ENCODE measurements at regions not wholly inside any gene's neighbourhood (a gene's known extent, or its start where the extent isn't known, plus 50 kb on each side); places are given as distances from the start of the nearest gene placed in this dataset.

- CTCF ChIA-PET = interaction anchor here (0.6 kb wide), 1 partner anchor 75 kb away, joined by 4 read pairs; no protein-coding TSS in a partner anchor
- FAIRE-seq = no peak
- no TSS peak for BruUV-seq (replicated peaks)
- TF ChIP-seq NRF1 (conservative IDR thresholded peaks at IDR 0.05; ENCODE audit: low read depth, low read length) (no peak), ZBTB40 (IDR thresholded peaks at IDR 0.05; ENCODE audit: borderline replicate concordance) (no peak), ASH2L (IDR thresholded peaks at IDR 0.05; ENCODE audit: borderline replicate concordance, low read depth) (no peak), USF2 (IDR thresholded peaks at IDR 0.05; ENCODE audit: borderline replicate concordance, low read depth, low read length) (no peak), NKRF (conservative IDR thresholded peaks at IDR 0.05) (no peak), E4F1 (IDR thresholded peaks at IDR 0.05; ENCODE audit: borderline replicate concordance, partially characterized antibody) (no peak), YY1 (IDR thresholded peaks at IDR 0.05; ENCODE audit: low read depth, low read length) (no peak), ELK1 (IDR thresholded peaks at IDR 0.05; ENCODE audit: low read depth, low read length) (no peak), SPI1 (IDR thresholded peaks at IDR 0.05; ENCODE audit: borderline replicate concordance, insufficient read depth, low read depth, low read length) (no peak), ATF2 (IDR thresholded peaks at IDR 0.05; ENCODE audit: low read length) (no peak), IKZF1 (conservative IDR thresholded peaks at IDR 0.05) (no peak), KAT2A (conservative IDR thresholded peaks at IDR 0.05; ENCODE audit: control insufficient read depth, low read depth, low read length) (no peak)
Measured at GRCh38 chr5:125912028-125912427, 511.2 kb upstream of the GRAMD2B start.

More at GRCh38 chr5:125912028-125912427, 511.2 kb upstream of the GRAMD2B start:
- intact Hi-C loops (cut with micrococcal nuclease; ENCODE audit: unreplicated experiment) (no loop called here), in situ Hi-C loops (cut with MboI) (no loop called here)
- no peak overlapping the region for H3K4me2 ChIP-seq (ENCODE audit: control insufficient read depth, insufficient read depth)
- RAD21 ChIA-PET (ENCODE audit: unreplicated experiment) = no interaction called here
- POLR2A ChIA-PET = no interaction called here
- no peaks in the 10 kb centered on the region; the same call in 2 of the 3 replicates for H3K9me3 ChIP-seq (replicated peaks; ENCODE audit: control insufficient read depth, insufficient read depth, low read length)
- no peaks in the 10 kb centered on the region for H3K27me3 ChIP-seq (replicated peaks in 1 of 2; ENCODE audit: control insufficient read depth in 2 of 2, insufficient read depth in 2 of 2, low read length in 1 of 2)
- WGBS (ENCODE audit: insufficient coverage, insufficient replicate concordance, low lambda C conversion rate, missing lambda C conversion rate) = 53% methylated on average over 1 of the region's 1 CpG
- no peaks in the 10 kb centered on the region for H3K4me1 ChIP-seq (ENCODE audit: control insufficient read depth, insufficient read depth, low read length)
- no peak overlapping the region for H3K4me3 ChIP-seq
- H3K9ac ChIP-seq (ENCODE audit: control insufficient read depth, insufficient read depth, low read length) = no peak overlapping the region
- SMC1A ChIA-PET (ENCODE audit: uncharacterized antibody, unreplicated experiment) = no interaction called here
- DNase-seq (ENCODE audit: low read depth, low spot score) (no peak), ATAC-seq (no peak)
- H3K36me3 ChIP-seq (ENCODE audit: control insufficient read depth in 2 of 2, insufficient read depth in 2 of 2, low read length in 1 of 2) = no peaks in the 10 kb centered on the region
- H3K79me2 ChIP-seq (ENCODE audit: control insufficient read depth, insufficient read depth, low read length) = no peaks in the 10 kb centered on the region
- no peaks in the 10 kb centered on the region for H4K20me1 ChIP-seq (ENCODE audit: control insufficient read depth, insufficient read depth)
- no peak overlapping the region for H2AFZ ChIP-seq (ENCODE audit: control insufficient read depth, low read depth, low read length)
- no peak overlapping the region for H3K27ac ChIP-seq (ENCODE audit: control insufficient read depth, insufficient read depth)

Data from GM12878 (cell line).